DND-41 (cell line): ENCODE measurements at regions not wholly inside any gene's neighbourhood (a gene's known extent, or its start where the extent isn't known, plus 50 kb on each side); places are given as distances from the start of the nearest gene placed in this dataset.

ENCODE experiments used
- ATAC-seq: fragments of 200-7000 bp; cut with Tn5 transposase; 3 replicates; pipeline ENCODE4 v1.9.1; 2021; ENCODE audit warnings: low read depth; ENCODE audit not compliant: insufficient read depth
- DNase-seq: peaks from one replicate; pipeline ENCODE4 v3.0.0-alpha.2; 2020
- H2AFZ ChIP-seq: 2 replicates; pipeline ENCODE4 v1.6.0; 2012; ENCODE audit warnings: low read depth, low read length
- H3K27ac ChIP-seq: 2 replicates; pipeline ENCODE4 v1.5.1; 2012; ENCODE audit warnings: low read length, inconsistent platforms
- H3K27me3 ChIP-seq: fragments of 200-600 bp; sonication (generic); 2 replicates; pipeline ENCODE4 v1.6.0; 2012; ENCODE audit warnings: low read length, mild to moderate bottlenecking, inconsistent platforms; ENCODE audit not compliant: insufficient read depth, poor library complexity
- H3K36me3 ChIP-seq: 2 replicates; pipeline ENCODE4 v1.5.1; 2012; ENCODE audit warnings: low read length, inconsistent platforms; ENCODE audit not compliant: insufficient read depth
- H3K4me1 ChIP-seq: 2 replicates; pipeline ENCODE4 v1.5.1; 2012; ENCODE audit warnings: mild to moderate bottlenecking, low read length; ENCODE audit not compliant: insufficient read depth
- H3K4me2 ChIP-seq: 2 replicates; pipeline ENCODE4 v1.6.0; 2012; ENCODE audit warnings: mild to moderate bottlenecking, moderate library complexity, low read length, inconsistent platforms; ENCODE audit not compliant: insufficient read depth
- H3K4me3 ChIP-seq, 2 experiments: fragments of 200-600 bp in 1 of 2; shearing (Covaris generic) in 1 of 2; 2 replicates each; pipeline ENCODE4 v1.5.1; 2012 to 2016; ENCODE audit warnings: inconsistent platforms in 2 of 2, low read length in 2 of 2, mild to moderate bottlenecking in 2 of 2, low read depth in 1 of 2, moderate library complexity in 1 of 2
- H3K79me2 ChIP-seq: 2 replicates; pipeline ENCODE4 v1.6.0; 2012; ENCODE audit warnings: low read length, inconsistent platforms; ENCODE audit not compliant: insufficient read depth
- H3K9ac ChIP-seq: 2 replicates; pipeline ENCODE4 v1.6.0; 2012; ENCODE audit warnings: low read depth, mild to moderate bottlenecking, inconsistent platforms, low read length, moderate library complexity
- H3K9me3 ChIP-seq: 2 replicates; pipeline ENCODE4 v1.5.1; 2012; ENCODE audit warnings: low read length, moderate library complexity, mild to moderate bottlenecking, inconsistent platforms; ENCODE audit not compliant: insufficient read depth, severe bottlenecking
- H4K20me1 ChIP-seq: 2 replicates; pipeline ENCODE4 v1.6.0; 2012; ENCODE audit warnings: low read length; ENCODE audit not compliant: insufficient read depth
- EZH2 ChIP-seq: IDR thresholded peaks from 3 replicates; pipeline ENCODE4 v1.6.1; 2012; ENCODE audit warnings: borderline replicate concordance, low read depth, mild to moderate bottlenecking, moderate library complexity, low read length, inconsistent platforms; ENCODE audit not compliant: severe bottlenecking
- TF ChIP-seq, protein P1 (sequence below): IDR thresholded peaks from 2 replicates; pipeline ENCODE4 v1.5.1; 2012; ENCODE audit warnings: borderline replicate concordance, low read length, moderate library complexity, mild to moderate bottlenecking; ENCODE audit not compliant: poor library complexity, severe bottlenecking; ENCODE audit errors: extremely low read depth

DNA sequence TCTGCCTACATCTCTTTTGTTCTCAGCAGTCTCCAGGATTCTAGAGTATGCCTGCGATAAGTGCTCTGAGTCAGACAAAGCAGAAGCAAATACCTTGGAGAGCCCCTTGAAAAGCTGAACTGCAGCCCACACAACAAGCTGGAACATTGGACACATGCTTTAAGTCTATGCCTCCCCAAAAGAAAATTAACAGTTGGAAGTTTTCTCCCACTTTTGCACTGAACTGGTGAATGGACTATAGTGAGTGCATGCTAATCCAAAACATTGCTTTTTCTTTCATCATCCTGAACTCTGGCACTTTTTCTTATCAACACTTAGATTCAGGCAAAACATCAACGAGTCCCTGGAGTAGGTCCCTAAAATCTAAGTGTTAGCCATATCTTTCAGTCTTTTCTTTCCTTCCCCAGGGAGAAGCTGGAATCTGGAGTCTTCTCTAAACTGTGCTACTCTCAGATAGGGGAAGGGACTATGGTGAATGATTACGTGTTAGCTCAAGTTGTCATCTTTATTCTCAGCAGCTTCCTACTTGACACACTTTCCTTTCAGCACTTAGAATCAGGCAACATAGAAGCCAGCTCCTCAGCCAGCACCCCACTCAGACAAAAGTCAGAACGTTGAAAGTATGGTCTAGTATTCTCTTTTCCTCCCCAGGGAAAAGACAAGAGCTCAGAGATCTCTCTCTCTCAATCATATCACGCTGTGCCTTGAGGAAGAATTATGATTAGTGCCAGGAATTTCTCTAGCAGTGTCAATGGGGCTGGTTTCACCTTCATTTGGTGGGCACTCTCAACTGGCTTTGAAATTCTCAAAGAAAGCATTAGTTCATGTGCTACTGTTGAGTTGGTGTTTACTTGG is 811.0 kb upstream of the GJE1 start:
- Histone ChIP-seq H3K9me3 (no peaks in the 10 kb centered on the region), H3K27me3 (no peaks in the 10 kb centered on the region), H3K4me2 (no peak overlapping the region), H2AFZ (0 out of 2 replicates have a peak overlapping the region, but pooled peaks have one; percentile 42), H3K4me3 (no peak overlapping the region), H3K4me1 (no peaks in the 10 kb centered on the region), H4K20me1 (no peaks in the 10 kb centered on the region), H3K36me3 (no peaks in the 10 kb centered on the region), H3K79me2 (no peaks in the 10 kb centered on the region), H3K9ac (no peak overlapping the region), H3K27ac (no peak overlapping the region)
- DNase-seq, result no peak
- ATAC-seq, result no peak
- TF ChIP-seq, protein P1, sequence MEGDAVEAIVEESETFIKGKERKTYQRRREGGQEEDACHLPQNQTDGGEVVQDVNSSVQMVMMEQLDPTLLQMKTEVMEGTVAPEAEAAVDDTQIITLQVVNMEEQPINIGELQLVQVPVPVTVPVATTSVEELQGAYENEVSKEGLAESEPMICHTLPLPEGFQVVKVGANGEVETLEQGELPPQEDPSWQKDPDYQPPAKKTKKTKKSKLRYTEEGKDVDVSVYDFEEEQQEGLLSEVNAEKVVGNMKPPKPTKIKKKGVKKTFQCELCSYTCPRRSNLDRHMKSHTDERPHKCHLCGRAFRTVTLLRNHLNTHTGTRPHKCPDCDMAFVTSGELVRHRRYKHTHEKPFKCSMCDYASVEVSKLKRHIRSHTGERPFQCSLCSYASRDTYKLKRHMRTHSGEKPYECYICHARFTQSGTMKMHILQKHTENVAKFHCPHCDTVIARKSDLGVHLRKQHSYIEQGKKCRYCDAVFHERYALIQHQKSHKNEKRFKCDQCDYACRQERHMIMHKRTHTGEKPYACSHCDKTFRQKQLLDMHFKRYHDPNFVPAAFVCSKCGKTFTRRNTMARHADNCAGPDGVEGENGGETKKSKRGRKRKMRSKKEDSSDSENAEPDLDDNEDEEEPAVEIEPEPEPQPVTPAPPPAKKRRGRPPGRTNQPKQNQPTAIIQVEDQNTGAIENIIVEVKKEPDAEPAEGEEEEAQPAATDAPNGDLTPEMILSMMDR, result no peak
- TF ChIP-seq EZH2, result no peak

DNA sequence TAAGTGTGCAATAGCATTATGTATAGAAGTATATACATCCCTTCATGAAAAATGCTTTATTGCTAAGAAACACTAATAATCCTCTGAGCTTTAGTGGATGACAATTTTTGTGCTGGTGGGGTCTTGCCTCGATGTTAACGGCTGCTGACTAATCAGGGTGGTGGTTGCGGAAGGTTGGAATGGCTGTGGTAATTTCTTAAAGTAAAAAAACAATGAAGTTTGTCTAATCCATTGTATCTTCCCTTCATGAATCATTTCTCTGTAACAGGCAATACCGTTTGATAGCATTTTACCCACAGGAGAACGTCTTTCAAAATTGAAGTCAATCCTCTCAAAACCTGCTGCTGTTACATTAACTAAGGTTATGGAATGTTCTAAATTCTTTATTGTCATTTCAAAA is 816.5 kb upstream of the GJE1 start:
- H2AFZ ChIP-seq, result no peak overlapping the region
- no peak overlapping the region for H3K4me3 ChIP-seq
- no peaks in the 10 kb centered on the region for H3K27me3 ChIP-seq
- no peak overlapping the region for H3K27ac ChIP-seq
- H3K4me1 ChIP-seq, result no peaks in the 10 kb centered on the region
- H3K36me3 ChIP-seq, result no peaks in the 10 kb centered on the region
- H3K9ac ChIP-seq, result no peak overlapping the region
- ATAC-seq, result no peak
- no peaks in the 10 kb centered on the region for H3K9me3 ChIP-seq
- H3K79me2 ChIP-seq, result no peaks in the 10 kb centered on the region
- no peaks in the 10 kb centered on the region for H4K20me1 ChIP-seq
- no peak overlapping the region for H3K4me2 ChIP-seq
- no peak for TF ChIP-seq EZH2
- TF ChIP-seq, protein P1, result no peak
- DNase-seq, result no peak

DNA sequence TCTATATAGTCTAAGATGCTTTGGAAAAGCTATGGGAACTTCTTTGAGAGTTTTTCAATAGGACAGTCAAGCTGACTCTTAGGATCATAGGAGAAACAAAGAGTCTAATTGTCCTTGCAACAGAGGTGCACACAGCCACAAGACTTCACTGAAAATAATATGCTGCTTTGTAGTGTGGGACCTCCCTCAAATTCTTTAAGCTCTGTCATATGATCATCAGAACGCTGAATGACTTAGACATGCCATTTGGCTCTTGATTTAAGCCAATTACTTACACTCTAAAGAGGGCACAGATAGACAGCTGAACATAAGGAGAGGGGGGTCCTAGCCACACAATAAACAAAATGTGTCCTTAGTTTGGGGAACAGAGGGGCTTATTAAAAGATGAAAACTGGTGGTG is 818.7 kb upstream of the GJE1 start:
- no peaks in the 10 kb centered on the region for H3K36me3 ChIP-seq
- no peak overlapping the region for H2AFZ ChIP-seq
- no peaks in the 10 kb centered on the region for H4K20me1 ChIP-seq
- TF ChIP-seq, protein P1, result no peak
- no peak for TF ChIP-seq EZH2
- no peaks in the 10 kb centered on the region for H3K27me3 ChIP-seq
- H3K9me3 ChIP-seq, result no peaks in the 10 kb centered on the region
- no peak overlapping the region for H3K27ac ChIP-seq
- DNase-seq (no peak), ATAC-seq (no peak)
- no peaks in the 10 kb centered on the region for H3K4me1 ChIP-seq
- no peak overlapping the region for H3K4me3 ChIP-seq
- H3K79me2 ChIP-seq, result no peaks in the 10 kb centered on the region
- no peak overlapping the region for H3K4me2 ChIP-seq
- H3K9ac ChIP-seq, result no peak overlapping the region
